WTC11 (cell line): ENCODE measurements at regions not wholly inside any gene's neighbourhood (a gene's known extent, or its start where the extent isn't known, plus 50 kb on each side); places are given as distances from the start of the nearest gene placed in this dataset.

Experiments
- ATAC-seq: fragments of 200-7000 bp; cut with Tn5 transposase; 2 replicates; pipeline ENCODE4 v1.10.0; 2021; ENCODE audit warnings: mild to moderate bottlenecking, moderate library complexity
- CTCF ChIA-PET: fragments of 300-600 bp; sonication (Branson Sonifier 250); formaldehyde crosslinking; loops from one replicate; lab custom pipeline; 2021; ENCODE audit warnings: antibody characterized with exemption; lab: Charles Lee
- POLR2A ChIA-PET: fragments of 350-600 bp; sonication (Branson Sonifier 250); formaldehyde crosslinking; loops from one replicate; lab custom pipeline; 2021; ENCODE audit warnings: antibody characterized with exemption; lab: Charles Lee
- DNase-seq: peaks from one replicate; pipeline ENCODE4 v3.0.0; 2021; ENCODE audit warnings: low spot score
- H3K27ac Mint-ChIP-seq: 2 replicates; pipeline ENCODE4 v1.8.0; 2021; ENCODE audit warnings: mixed read lengths
- H3K27me3 Mint-ChIP-seq: 2 replicates; pipeline ENCODE4 v1.8.0; 2021; ENCODE audit warnings: low read depth, mild to moderate bottlenecking, moderate library complexity, mixed read lengths
- H3K36me3 Mint-ChIP-seq: 2 replicates; pipeline ENCODE4 v1.8.0; 2021; ENCODE audit warnings: mixed read lengths
- H3K4me1 Mint-ChIP-seq: 2 replicates; pipeline ENCODE4 v1.8.0; 2022; ENCODE audit warnings: mixed read lengths
- H3K4me3 Mint-ChIP-seq: 2 replicates; pipeline ENCODE4 v1.8.0; 2021; ENCODE audit warnings: mild to moderate bottlenecking, moderate library complexity, mixed read lengths
- H3K9me3 Mint-ChIP-seq: 2 replicates; pipeline ENCODE4 v1.8.0; 2021; ENCODE audit warnings: mixed read lengths
- FOXP1 ChIP-seq: sonication (generic); formaldehyde crosslinking; IDR thresholded peaks from 2 replicates; pipeline ENCODE4 v1.8.0; 2022; ENCODE audit warnings: missing genetic modification reagents, mild to moderate bottlenecking, moderate library complexity, borderline replicate concordance
- GABPB1 ChIP-seq: sonication (generic); formaldehyde crosslinking; IDR thresholded peaks from 2 replicates; pipeline ENCODE4 v1.8.1; 2023; ENCODE audit warnings: mild to moderate bottlenecking, missing genetic modification reagents
- MXD4 ChIP-seq: fragments of 250-450 bp; sonication (Bioruptor Pico); IDR thresholded peaks from 2 replicates; pipeline ENCODE4 v1.8.0; 2021; ENCODE audit warnings: mild to moderate bottlenecking, moderate library complexity, borderline replicate concordance
- NFATC4 ChIP-seq: fragments of 250-450 bp; sonication (Bioruptor Pico); IDR thresholded peaks from 2 replicates; pipeline ENCODE4 v1.9.0; 2021; ENCODE audit warnings: mild to moderate bottlenecking
- NR1H2 ChIP-seq: sonication (generic); formaldehyde crosslinking; IDR thresholded peaks from 2 replicates; pipeline ENCODE4 v1.9.0; 2021; ENCODE audit warnings: mild to moderate bottlenecking, moderate library complexity, missing genetic modification reagents
- NR3C1 ChIP-seq: sonication (generic); formaldehyde crosslinking; conservative IDR thresholded peaks from 2 replicates; pipeline ENCODE4 v1.8.1; 2023; ENCODE audit warnings: low read depth, mild to moderate bottlenecking, missing genetic modification reagents
- OVOL2 ChIP-seq: fragments of 250-450 bp; sonication (Bioruptor Pico); IDR thresholded peaks from 2 replicates; pipeline ENCODE4 v1.9.0; 2021; ENCODE audit warnings: mild to moderate bottlenecking, borderline replicate concordance
- PRRX2 ChIP-seq: fragments of 250-450 bp; sonication (Bioruptor Pico); IDR thresholded peaks from 2 replicates; pipeline ENCODE4 v1.8.0; 2021; ENCODE audit warnings: mild to moderate bottlenecking
- RELA ChIP-seq: sonication (generic); formaldehyde crosslinking; IDR thresholded peaks from 2 replicates; pipeline ENCODE4 v1.8.1; 2022; ENCODE audit warnings: missing genetic modification reagents, mild to moderate bottlenecking, borderline replicate concordance
- RORB ChIP-seq: fragments of 250-450 bp; sonication (Bioruptor Pico); IDR thresholded peaks from 2 replicates; pipeline ENCODE4 v1.9.0; 2021; ENCODE audit warnings: mild to moderate bottlenecking
- TP53 ChIP-seq: sonication (generic); formaldehyde crosslinking; IDR thresholded peaks from 2 replicates; pipeline ENCODE4 v1.8.1; 2023; ENCODE audit warnings: mild to moderate bottlenecking, missing genetic modification reagents
- ZNF671 ChIP-seq: fragments of 250-450 bp; sonication (Bioruptor Pico); IDR thresholded peaks from 2 replicates; pipeline ENCODE4 v1.8.0; 2021; ENCODE audit warnings: mild to moderate bottlenecking
- TF ChIP-seq, protein P1 (sequence below): sonication (generic); formaldehyde crosslinking; IDR thresholded peaks from 2 replicates; pipeline ENCODE4 v1.8.1; 2023; ENCODE audit warnings: mild to moderate bottlenecking, missing genetic modification reagents, moderate library complexity
- TF ChIP-seq, protein P2 (sequence below): sonication (generic); formaldehyde crosslinking; IDR thresholded peaks from 2 replicates; pipeline ENCODE4 v1.8.0; 2023; ENCODE audit warnings: missing genetic modification reagents, mild to moderate bottlenecking, borderline replicate concordance
- TF ChIP-seq, protein P3 (sequence below): fragments of 250-450 bp; sonication (Bioruptor Pico); IDR thresholded peaks from 2 replicates; pipeline ENCODE4 v1.9.0; 2021; ENCODE audit warnings: mild to moderate bottlenecking
- TF ChIP-seq, protein P4 (sequence below): sonication (generic); formaldehyde crosslinking; conservative IDR thresholded peaks from 2 replicates; pipeline ENCODE4 v1.8.1; 2022; ENCODE audit warnings: mild to moderate bottlenecking, missing genetic modification reagents
- TF ChIP-seq, protein P5 (sequence below): sonication (generic); formaldehyde crosslinking; IDR thresholded peaks from 2 replicates; pipeline ENCODE4 v1.8.0; 2023; ENCODE audit warnings: mild to moderate bottlenecking, missing genetic modification reagents
- TF ChIP-seq, protein P6 (sequence below): sonication (generic); formaldehyde crosslinking; IDR thresholded peaks from 2 replicates; pipeline ENCODE4 v1.8.1; 2023; ENCODE audit warnings: mild to moderate bottlenecking, missing genetic modification reagents
- TF ChIP-seq, protein P7 (sequence below): fragments of 200-600 bp; IDR thresholded peaks from 2 replicates; pipeline ENCODE4 v1.8.0; 2022; ENCODE audit warnings: antibody characterized with exemption
- TF ChIP-seq, protein P8 (sequence below): sonication (generic); formaldehyde crosslinking; IDR thresholded peaks from 2 replicates; pipeline ENCODE4 v1.8.1; 2023; ENCODE audit warnings: mild to moderate bottlenecking, missing genetic modification reagents

DNA sequence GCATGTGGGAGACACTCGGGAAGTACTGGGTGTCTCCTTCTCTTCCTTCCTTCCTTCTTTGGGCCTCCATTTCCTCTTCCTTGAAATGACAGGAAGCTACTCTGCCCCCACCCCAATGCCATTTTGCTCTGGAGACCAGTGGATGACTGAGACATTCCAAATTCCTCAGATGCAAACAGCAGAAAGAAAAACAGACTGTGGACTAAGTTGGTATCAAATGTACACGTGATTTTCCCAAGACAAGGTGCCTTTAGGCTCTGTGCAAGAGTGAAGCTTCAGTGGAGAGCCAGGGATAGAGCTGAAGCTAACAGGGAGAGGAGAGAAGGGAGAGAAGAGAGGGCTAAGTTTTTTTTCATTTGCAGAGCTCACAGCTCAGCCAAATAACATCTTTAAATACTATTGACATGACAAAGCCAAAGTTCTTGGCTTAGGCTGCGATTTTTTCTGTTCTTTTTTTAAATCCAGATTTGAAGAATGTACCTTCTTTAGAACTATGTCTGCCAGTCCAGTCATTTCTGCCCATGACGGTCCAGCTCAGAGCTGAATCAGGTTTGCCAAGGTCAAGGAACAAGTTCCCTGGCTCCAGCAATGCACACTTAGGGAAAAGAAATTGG lies 84.5 kb upstream of the LCLAT1 start:
- Mint-ChIP-seq H3K27ac (no peak overlapping the region), H3K27me3 (no peaks in the 10 kb centered on the region), H3K4me1 (peaks cover 5% of the 10 kb centered on the region), H3K4me3 (no peak overlapping the region), H3K36me3 (no peaks in the 10 kb centered on the region), H3K9me3 (no peaks in the 10 kb centered on the region)
- ChIA-PET POLR2A (no interaction called here), CTCF (interaction anchor here (0.8 to 1.3 kb wide), 3 partner anchors 18 to 349 kb away, joined by 3 to 5 read pairs (median 3); no protein-coding TSS in a partner anchor)
- ATAC-seq (no peak), DNase-seq (no peak)
- no peak for TF ChIP-seq GABPB1
- TF ChIP-seq, protein P1, sequence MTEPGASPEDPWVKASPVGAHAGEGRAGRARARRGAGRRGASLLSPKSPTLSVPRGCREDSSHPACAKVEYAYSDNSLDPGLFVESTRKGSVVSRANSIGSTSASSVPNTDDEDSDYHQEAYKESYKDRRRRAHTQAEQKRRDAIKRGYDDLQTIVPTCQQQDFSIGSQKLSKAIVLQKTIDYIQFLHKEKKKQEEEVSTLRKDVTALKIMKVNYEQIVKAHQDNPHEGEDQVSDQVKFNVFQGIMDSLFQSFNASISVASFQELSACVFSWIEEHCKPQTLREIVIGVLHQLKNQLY (CRISPR knock-in tag), result no peak
- TF ChIP-seq, protein P2, sequence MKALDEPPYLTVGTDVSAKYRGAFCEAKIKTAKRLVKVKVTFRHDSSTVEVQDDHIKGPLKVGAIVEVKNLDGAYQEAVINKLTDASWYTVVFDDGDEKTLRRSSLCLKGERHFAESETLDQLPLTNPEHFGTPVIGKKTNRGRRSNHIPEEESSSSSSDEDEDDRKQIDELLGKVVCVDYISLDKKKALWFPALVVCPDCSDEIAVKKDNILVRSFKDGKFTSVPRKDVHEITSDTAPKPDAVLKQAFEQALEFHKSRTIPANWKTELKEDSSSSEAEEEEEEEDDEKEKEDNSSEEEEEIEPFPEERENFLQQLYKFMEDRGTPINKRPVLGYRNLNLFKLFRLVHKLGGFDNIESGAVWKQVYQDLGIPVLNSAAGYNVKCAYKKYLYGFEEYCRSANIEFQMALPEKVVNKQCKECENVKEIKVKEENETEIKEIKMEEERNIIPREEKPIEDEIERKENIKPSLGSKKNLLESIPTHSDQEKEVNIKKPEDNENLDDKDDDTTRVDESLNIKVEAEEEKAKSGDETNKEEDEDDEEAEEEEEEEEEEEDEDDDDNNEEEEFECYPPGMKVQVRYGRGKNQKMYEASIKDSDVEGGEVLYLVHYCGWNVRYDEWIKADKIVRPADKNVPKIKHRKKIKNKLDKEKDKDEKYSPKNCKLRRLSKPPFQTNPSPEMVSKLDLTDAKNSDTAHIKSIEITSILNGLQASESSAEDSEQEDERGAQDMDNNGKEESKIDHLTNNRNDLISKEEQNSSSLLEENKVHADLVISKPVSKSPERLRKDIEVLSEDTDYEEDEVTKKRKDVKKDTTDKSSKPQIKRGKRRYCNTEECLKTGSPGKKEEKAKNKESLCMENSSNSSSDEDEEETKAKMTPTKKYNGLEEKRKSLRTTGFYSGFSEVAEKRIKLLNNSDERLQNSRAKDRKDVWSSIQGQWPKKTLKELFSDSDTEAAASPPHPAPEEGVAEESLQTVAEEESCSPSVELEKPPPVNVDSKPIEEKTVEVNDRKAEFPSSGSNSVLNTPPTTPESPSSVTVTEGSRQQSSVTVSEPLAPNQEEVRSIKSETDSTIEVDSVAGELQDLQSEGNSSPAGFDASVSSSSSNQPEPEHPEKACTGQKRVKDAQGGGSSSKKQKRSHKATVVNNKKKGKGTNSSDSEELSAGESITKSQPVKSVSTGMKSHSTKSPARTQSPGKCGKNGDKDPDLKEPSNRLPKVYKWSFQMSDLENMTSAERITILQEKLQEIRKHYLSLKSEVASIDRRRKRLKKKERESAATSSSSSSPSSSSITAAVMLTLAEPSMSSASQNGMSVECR (CRISPR knock-in tag), result no peak
- TF ChIP-seq, protein P3, sequence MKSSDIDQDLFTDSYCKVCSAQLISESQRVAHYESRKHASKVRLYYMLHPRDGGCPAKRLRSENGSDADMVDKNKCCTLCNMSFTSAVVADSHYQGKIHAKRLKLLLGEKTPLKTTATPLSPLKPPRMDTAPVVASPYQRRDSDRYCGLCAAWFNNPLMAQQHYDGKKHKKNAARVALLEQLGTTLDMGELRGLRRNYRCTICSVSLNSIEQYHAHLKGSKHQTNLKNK (CRISPR knock-in tag), result no peak
- TF ChIP-seq PRRX2 (CRISPR knock-in tag), result no peak

DNA sequence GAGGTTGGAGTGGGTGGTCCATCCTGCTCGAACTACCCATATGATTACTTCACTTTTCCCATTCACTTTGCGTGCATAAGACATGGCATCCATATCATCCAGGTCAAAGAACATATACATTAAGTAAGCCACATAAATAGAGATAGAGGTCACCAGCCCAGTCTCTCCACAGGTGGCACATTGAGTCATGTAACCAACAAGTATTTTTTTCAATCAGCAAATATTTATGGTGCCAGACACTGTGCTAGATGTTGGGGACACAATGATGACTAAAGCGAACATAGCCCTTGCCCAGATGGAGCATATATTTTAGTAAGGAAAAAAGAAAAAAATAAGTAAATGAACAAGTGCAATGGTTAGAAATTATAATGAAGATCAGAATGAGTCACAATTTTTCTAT lies 83.6 kb upstream of the LCLAT1 start:
- H3K27me3 Mint-ChIP-seq, result no peaks in the 10 kb centered on the region; the same call in 1 of the 2 replicates
- no peak overlapping the region for H3K27ac Mint-ChIP-seq
- CTCF ChIA-PET, result no interaction called here
- POLR2A ChIA-PET, result no interaction called here
- H3K36me3 Mint-ChIP-seq, result no peaks in the 10 kb centered on the region
- peaks cover 5% of the 10 kb centered on the region for H3K4me1 Mint-ChIP-seq
- DNase-seq (no peak), ATAC-seq (no peak)
- H3K4me3 Mint-ChIP-seq, result no peak overlapping the region
- H3K9me3 Mint-ChIP-seq, result no peaks in the 10 kb centered on the region
- TF ChIP-seq, protein P4, sequence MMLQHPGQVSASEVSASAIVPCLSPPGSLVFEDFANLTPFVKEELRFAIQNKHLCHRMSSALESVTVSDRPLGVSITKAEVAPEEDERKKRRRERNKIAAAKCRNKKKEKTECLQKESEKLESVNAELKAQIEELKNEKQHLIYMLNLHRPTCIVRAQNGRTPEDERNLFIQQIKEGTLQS (CRISPR knock-in tag), result no peak
- no peak for TF ChIP-seq ZNF671 (CRISPR knock-in tag)
- no peak for TF ChIP-seq NR1H2
- no peak for TF ChIP-seq TP53 (CRISPR knock-in tag)
- TF ChIP-seq, protein P5, sequence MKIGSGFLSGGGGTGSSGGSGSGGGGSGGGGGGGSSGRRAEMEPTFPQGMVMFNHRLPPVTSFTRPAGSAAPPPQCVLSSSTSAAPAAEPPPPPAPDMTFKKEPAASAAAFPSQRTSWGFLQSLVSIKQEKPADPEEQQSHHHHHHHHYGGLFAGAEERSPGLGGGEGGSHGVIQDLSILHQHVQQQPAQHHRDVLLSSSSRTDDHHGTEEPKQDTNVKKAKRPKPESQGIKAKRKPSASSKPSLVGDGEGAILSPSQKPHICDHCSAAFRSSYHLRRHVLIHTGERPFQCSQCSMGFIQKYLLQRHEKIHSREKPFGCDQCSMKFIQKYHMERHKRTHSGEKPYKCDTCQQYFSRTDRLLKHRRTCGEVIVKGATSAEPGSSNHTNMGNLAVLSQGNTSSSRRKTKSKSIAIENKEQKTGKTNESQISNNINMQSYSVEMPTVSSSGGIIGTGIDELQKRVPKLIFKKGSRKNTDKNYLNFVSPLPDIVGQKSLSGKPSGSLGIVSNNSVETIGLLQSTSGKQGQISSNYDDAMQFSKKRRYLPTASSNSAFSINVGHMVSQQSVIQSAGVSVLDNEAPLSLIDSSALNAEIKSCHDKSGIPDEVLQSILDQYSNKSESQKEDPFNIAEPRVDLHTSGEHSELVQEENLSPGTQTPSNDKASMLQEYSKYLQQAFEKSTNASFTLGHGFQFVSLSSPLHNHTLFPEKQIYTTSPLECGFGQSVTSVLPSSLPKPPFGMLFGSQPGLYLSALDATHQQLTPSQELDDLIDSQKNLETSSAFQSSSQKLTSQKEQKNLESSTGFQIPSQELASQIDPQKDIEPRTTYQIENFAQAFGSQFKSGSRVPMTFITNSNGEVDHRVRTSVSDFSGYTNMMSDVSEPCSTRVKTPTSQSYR (CRISPR knock-in tag), result no peak
- TF ChIP-seq, protein P6, sequence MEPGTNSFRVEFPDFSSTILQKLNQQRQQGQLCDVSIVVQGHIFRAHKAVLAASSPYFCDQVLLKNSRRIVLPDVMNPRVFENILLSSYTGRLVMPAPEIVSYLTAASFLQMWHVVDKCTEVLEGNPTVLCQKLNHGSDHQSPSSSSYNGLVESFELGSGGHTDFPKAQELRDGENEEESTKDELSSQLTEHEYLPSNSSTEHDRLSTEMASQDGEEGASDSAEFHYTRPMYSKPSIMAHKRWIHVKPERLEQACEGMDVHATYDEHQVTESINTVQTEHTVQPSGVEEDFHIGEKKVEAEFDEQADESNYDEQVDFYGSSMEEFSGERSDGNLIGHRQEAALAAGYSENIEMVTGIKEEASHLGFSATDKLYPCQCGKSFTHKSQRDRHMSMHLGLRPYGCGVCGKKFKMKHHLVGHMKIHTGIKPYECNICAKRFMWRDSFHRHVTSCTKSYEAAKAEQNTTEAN, result no peak
- TF ChIP-seq PRRX2 (CRISPR knock-in tag), result no peak
- TF ChIP-seq, protein P7, sequence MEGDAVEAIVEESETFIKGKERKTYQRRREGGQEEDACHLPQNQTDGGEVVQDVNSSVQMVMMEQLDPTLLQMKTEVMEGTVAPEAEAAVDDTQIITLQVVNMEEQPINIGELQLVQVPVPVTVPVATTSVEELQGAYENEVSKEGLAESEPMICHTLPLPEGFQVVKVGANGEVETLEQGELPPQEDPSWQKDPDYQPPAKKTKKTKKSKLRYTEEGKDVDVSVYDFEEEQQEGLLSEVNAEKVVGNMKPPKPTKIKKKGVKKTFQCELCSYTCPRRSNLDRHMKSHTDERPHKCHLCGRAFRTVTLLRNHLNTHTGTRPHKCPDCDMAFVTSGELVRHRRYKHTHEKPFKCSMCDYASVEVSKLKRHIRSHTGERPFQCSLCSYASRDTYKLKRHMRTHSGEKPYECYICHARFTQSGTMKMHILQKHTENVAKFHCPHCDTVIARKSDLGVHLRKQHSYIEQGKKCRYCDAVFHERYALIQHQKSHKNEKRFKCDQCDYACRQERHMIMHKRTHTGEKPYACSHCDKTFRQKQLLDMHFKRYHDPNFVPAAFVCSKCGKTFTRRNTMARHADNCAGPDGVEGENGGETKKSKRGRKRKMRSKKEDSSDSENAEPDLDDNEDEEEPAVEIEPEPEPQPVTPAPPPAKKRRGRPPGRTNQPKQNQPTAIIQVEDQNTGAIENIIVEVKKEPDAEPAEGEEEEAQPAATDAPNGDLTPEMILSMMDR, result no peak
- no peak for TF ChIP-seq MXD4 (CRISPR knock-in tag)
- no peak for TF ChIP-seq RELA (CRISPR knock-in tag)
- TF ChIP-seq, protein P8, sequence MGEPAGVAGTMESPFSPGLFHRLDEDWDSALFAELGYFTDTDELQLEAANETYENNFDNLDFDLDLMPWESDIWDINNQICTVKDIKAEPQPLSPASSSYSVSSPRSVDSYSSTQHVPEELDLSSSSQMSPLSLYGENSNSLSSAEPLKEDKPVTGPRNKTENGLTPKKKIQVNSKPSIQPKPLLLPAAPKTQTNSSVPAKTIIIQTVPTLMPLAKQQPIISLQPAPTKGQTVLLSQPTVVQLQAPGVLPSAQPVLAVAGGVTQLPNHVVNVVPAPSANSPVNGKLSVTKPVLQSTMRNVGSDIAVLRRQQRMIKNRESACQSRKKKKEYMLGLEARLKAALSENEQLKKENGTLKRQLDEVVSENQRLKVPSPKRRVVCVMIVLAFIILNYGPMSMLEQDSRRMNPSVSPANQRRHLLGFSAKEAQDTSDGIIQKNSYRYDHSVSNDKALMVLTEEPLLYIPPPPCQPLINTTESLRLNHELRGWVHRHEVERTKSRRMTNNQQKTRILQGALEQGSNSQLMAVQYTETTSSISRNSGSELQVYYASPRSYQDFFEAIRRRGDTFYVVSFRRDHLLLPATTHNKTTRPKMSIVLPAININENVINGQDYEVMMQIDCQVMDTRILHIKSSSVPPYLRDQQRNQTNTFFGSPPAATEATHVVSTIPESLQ, result no peak
- TF ChIP-seq OVOL2, result no peak
- TF ChIP-seq NR3C1 (CRISPR knock-in tag), result no peak
- TF ChIP-seq, protein P3 (CRISPR knock-in tag), result no peak
- no peak for TF ChIP-seq FOXP1 (CRISPR knock-in tag)
- no peak for TF ChIP-seq GABPB1
- no peak for TF ChIP-seq NFATC4 (CRISPR knock-in tag)
- no peak for TF ChIP-seq RORB
